Gastroesophageal sphincter (tissue), 4 donors: ENCODE measurements at regions not wholly inside any gene's neighbourhood (a gene's known extent, or its start where the extent isn't known, plus 50 kb on each side); places are given as distances from the start of the nearest gene placed in this dataset.

ENCODE experiments used
- ATAC-seq: fragments of 150-250 bp; one replicate; pipeline ENCODE4 v1.9.1; 2016; ENCODE audit warnings: mild to moderate bottlenecking, moderate library complexity
- H3K27ac ChIP-seq, 4 donors: fragments of 200-600 bp; sonication (generic) in 3 of 4; 1 replicate in 3 of 4; 2 replicates in 1 of 4; pipeline ENCODE4 v1.5.1; 2016 to 2019
- H3K27me3 ChIP-seq: fragments of 200-600 bp; sonication (generic); one replicate; pipeline ENCODE4 v1.5.1; 2019
- H3K36me3 ChIP-seq, 2 donors: fragments of 200-600 bp; sonication (generic); one replicate each; pipeline ENCODE4 v1.5.1; 2019; ENCODE audit warnings: control low read depth in 1 of 2
- H3K4me1 ChIP-seq, 3 donors: fragments of 200-600 bp; sonication (generic); 1 replicate in 2 of 3; 2 replicates in 1 of 3; pipeline ENCODE4 v1.5.1; 2016 to 2019; ENCODE audit warnings: control low read depth in 2 of 3
- H3K4me3 ChIP-seq, 2 donors: fragments of 200-600 bp; sonication (generic); one replicate each; pipeline ENCODE4 v1.5.1; 2019; ENCODE audit warnings: mild to moderate bottlenecking in 1 of 2, moderate library complexity in 1 of 2
- H3K9me3 ChIP-seq, 3 donors: fragments of 200-600 bp; sonication (generic); one replicate each; pipeline ENCODE4 v1.5.1; 2017 to 2019; ENCODE audit warnings: control low read depth in 2 of 3
- CTCF ChIP-seq, 4 experiments: fragments of 200-600 bp in 2 of 4; fragments of 450-650 bp in 2 of 4; sonication (generic) in 1 of 4; IDR thresholded peaks; one replicate each; pipeline ENCODE4 v1.5.1; 2017 to 2019; ENCODE audit warnings: antibody characterized with exemption in 4 of 4, mild to moderate bottlenecking in 2 of 4, moderate library complexity in 2 of 4
- EP300 ChIP-seq: sonication (generic); formaldehyde crosslinking; IDR thresholded peaks from one replicate; pipeline ENCODE4 v1.6.1; 2017; ENCODE audit warnings: antibody characterized with exemption, mild to moderate bottlenecking
- POLR2A ChIP-seq, 2 donors: fragments of 450-650 bp; IDR thresholded peaks; one replicate each; pipeline ENCODE4 v1.6.1; 2017; ENCODE audit warnings: antibody characterized with exemption in 2 of 2, mild to moderate bottlenecking in 2 of 2, moderate library complexity in 1 of 2
- POLR2AphosphoS5 ChIP-seq: sonication (generic); formaldehyde crosslinking; IDR thresholded peaks from one replicate; pipeline ENCODE4 v1.6.1; 2017; ENCODE audit warnings: antibody characterized with exemption
- WGBS, 2 donors: methylation state at CpG; one replicate each; pipeline ENCODE4 v1.1.5; 2018; ENCODE audit warnings: low coverage in 1 of 2; 5-methylcytosine and 5-hydroxymethylcytosine counted together

- no peak for ATAC-seq
- Histone ChIP-seq H3K4me3 (no peak overlapping the region), H3K27me3 (no peaks in the 10 kb centered on the region), H3K27ac (no peak overlapping the region), H3K36me3 (no peaks in the 10 kb centered on the region), H3K4me1 (peaks cover 0 to 18% (median 0%) of the 10 kb centered on the region in 3 donors), H3K9me3 (no peaks in the 10 kb centered on the region)
- TF ChIP-seq POLR2AphosphoS5 (no peak), EP300 (no peak), POLR2A (IDR thresholded peaks at IDR 0.05) (no peak), CTCF (IDR thresholded peaks at IDR 0.05) (no peak)
- WGBS, 2 donors = 72 to 79% methylated on average over 5 of the region's 5 CpGs
Measured at GRCh38 chr10:27445070-27445469, 59.0 kb upstream of the RAB18 start.

DNA sequence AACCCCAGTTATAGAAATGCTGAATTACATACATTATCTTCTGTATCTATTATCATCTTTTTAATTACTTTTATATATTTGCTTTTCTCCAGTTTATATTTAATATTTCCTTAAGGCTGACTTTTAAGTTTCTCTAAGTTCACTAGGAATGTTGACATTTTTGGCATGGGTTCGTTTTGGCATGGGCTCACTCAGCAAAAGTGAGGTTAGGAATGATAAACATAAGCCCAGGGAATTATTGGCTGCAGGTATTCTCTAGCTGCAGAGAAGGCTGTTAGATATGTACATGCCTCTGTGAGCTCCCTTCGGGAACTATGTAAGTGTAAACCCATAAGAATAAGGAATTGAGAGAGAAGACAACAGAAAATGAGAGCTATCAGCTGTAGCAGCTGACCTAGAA is 63.6 kb upstream of the RAB18 start:
- TF ChIP-seq EP300 (no peak), POLR2AphosphoS5 (no peak), CTCF (IDR thresholded peaks at IDR 0.05) (no peak), POLR2A (IDR thresholded peaks at IDR 0.05) (no peak)
- H3K4me3 ChIP-seq = no peak overlapping the region
- H3K27ac ChIP-seq = no peak overlapping the region
- H3K36me3 ChIP-seq = no peaks in the 10 kb centered on the region
- 25 to 33% methylated on average over 1 to 2 of the region's 2 CpGs for WGBS, 2 donors
- no peak for ATAC-seq
- peaks cover 0 to 11% (median 0%) of the 10 kb centered on the region in 3 donors for H3K4me1 ChIP-seq
- no peaks in the 10 kb centered on the region for H3K9me3 ChIP-seq
- H3K27me3 ChIP-seq = no peaks in the 10 kb centered on the region

DNA sequence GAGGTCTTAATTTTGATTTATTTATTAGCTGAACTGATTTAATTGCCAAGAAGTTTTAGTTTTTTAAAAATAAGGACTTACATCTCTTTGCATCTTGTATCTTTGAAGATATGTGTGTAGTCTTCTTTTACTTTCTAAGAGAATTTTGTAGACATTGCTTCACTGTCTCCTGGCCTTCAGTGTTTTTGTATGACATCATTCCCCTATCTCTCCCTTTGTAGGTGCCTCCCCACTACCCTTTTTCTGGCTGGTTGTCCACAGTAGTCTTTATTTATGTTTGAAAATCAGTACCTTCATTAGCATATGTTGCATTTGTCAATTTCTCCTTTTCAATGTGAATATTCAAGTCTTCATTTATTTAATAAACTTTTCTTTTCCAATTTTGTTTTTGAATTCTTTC is 64.1 kb upstream of the RAB18 start:
- no peak overlapping the region for H3K27ac ChIP-seq
- ATAC-seq = no peak

GRCh38 chr10:27439101-27439500 is 65.0 kb upstream of the RAB18 start:
- Histone ChIP-seq H3K9me3 (no peaks in the 10 kb centered on the region), H3K36me3 (no peaks in the 10 kb centered on the region), H3K27ac (no peak overlapping the region), H3K27me3 (no peaks in the 10 kb centered on the region), H3K4me3 (no peak overlapping the region), H3K4me1 (peaks cover 0 to 11% (median 0%) of the 10 kb centered on the region in 3 donors)
- TF ChIP-seq POLR2AphosphoS5 = no peak
- TF ChIP-seq CTCF (IDR thresholded peaks at IDR 0.05) = no peak
- no peak for TF ChIP-seq POLR2A (IDR thresholded peaks at IDR 0.05)
- TF ChIP-seq EP300 = no peak
- ATAC-seq = no peak
- WGBS, 2 donors = 50 to 54% methylated on average over 1 of the region's 1 CpG

More for the DNA sequence above, 64.1 kb upstream of the RAB18 start:
- Histone ChIP-seq H3K27me3 (no peaks in the 10 kb centered on the region), H3K4me1 (peaks cover 0 to 11% (median 0%) of the 10 kb centered on the region in 3 donors), H3K9me3 (no peaks in the 10 kb centered on the region), H3K4me3 (no peak overlapping the region), H3K36me3 (no peaks in the 10 kb centered on the region)
- TF ChIP-seq POLR2A (IDR thresholded peaks at IDR 0.05) (no peak), POLR2AphosphoS5 (no peak), CTCF (IDR thresholded peaks at IDR 0.05) (no peak), EP300 (no peak)

DNA sequence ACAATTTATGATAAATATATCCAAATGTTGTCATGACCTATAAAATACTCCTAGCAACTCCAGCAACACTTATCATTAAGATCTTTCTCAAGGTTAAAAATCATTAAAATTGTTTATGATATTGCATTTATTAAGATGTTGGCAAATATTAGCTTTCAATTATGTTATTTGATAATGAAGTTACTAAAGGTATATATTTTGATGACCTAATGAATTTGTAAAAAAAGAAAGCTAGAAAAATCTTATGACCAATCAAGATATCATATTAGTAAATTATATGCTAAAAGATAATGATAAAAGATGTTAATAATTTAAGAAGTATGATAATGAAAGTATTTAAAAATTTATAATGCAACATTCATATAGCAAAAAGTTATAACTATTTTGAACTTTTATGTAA is 66.3 kb upstream of the RAB18 start:
- no peak for ATAC-seq
- no peaks in the 10 kb centered on the region for H3K27me3 ChIP-seq

More for the DNA sequence above, 66.3 kb upstream of the RAB18 start:
- no peak overlapping the region for H3K4me3 ChIP-seq
- no peaks in the 10 kb centered on the region for H3K36me3 ChIP-seq
- TF ChIP-seq POLR2A (IDR thresholded peaks at IDR 0.05) (no peak), EP300 (no peak), CTCF (IDR thresholded peaks at IDR 0.05) (no peak), POLR2AphosphoS5 (no peak)
- H3K4me1 ChIP-seq = peaks cover 0 to 11% (median 0%) of the 10 kb centered on the region in 3 donors
- no peaks in the 10 kb centered on the region for H3K9me3 ChIP-seq
- no peak overlapping the region for H3K27ac ChIP-seq
